ENCODE measurements at regions not wholly inside any gene's neighbourhood (a gene's known extent, or its start where the extent isn't known, plus 50 kb on each side); places are given as distances from the start of the nearest gene placed in this dataset.

DNA sequence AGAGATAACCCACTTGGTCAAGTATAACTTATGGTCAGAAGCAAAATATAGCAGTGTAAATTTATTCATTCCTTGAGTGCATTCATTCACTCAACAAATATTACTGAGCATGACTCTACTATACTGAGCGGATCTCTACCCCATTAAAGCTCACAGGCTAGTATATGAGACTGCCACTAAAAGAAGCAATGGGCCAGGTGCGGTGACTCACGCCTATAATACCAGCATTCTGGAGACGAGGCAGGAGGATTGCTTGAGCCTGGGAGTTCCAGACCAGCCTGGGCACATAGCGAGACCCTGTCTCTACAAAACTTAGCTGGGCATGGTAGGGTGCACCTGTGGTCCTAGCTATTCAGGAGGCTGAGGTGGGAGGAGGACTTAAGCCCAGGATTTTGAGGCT lies 197.6 kb upstream of the BLID start:
- TF ChIP-seq CEBPB (IDR thresholded peaks at IDR 0.05) = no peak

DNA sequence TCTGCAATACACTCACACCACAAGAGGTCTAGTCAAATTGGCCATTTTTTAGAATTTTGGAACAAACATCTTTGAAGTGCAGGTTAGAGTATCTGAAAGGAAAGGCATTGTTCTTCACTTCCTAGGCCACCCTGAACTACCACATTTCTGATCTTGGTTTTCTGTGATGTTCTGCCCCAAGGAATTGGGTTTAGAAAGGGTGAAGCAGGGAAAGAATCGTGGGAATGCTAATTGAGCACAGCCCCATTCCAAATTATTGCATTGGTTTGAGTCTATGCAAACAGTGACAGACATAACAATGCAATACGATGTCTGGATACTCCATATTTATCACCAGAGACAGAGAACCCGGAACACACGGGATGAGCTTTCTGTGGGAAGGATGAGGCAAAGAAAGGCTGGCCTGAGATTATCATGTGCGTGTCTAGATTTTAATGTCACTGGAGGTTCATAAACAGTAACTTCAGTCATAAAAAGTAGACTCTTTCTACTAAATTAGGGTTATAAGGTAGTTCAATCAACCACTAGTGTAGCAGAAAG lies 195.3 kb upstream of the BLID start:
- TF ChIP-seq ZBTB7A (IDR thresholded peaks at IDR 0.05; ENCODE audit: low read depth) (no peak), RAD21 (IDR thresholded peaks at IDR 0.05; ENCODE audit: low read depth) (no peak), YY1 (IDR thresholded peaks at IDR 0.05; ENCODE audit: low read depth) (no peak), EP300 (IDR thresholded peaks at IDR 0.05; ENCODE audit: borderline replicate concordance) (no peak), TEAD4 (IDR thresholded peaks at IDR 0.05) (no peak), NFIC (IDR thresholded peaks at IDR 0.05) (no peak), FOXM1 (IDR thresholded peaks at IDR 0.05; ENCODE audit: borderline replicate concordance, low read depth) (no peak), TCF12 (IDR thresholded peaks at IDR 0.05; ENCODE audit: low read depth) (no peak), CREB1 (IDR thresholded peaks at IDR 0.05; ENCODE audit: low read depth) (no peak), EGR1 (IDR thresholded peaks at IDR 0.05) (no peak), CEBPB (IDR thresholded peaks at IDR 0.05) (no peak), TAF1 (IDR thresholded peaks at IDR 0.05; ENCODE audit: low read depth) (no peak)
- TF ChIP-seq, protein P1, sequence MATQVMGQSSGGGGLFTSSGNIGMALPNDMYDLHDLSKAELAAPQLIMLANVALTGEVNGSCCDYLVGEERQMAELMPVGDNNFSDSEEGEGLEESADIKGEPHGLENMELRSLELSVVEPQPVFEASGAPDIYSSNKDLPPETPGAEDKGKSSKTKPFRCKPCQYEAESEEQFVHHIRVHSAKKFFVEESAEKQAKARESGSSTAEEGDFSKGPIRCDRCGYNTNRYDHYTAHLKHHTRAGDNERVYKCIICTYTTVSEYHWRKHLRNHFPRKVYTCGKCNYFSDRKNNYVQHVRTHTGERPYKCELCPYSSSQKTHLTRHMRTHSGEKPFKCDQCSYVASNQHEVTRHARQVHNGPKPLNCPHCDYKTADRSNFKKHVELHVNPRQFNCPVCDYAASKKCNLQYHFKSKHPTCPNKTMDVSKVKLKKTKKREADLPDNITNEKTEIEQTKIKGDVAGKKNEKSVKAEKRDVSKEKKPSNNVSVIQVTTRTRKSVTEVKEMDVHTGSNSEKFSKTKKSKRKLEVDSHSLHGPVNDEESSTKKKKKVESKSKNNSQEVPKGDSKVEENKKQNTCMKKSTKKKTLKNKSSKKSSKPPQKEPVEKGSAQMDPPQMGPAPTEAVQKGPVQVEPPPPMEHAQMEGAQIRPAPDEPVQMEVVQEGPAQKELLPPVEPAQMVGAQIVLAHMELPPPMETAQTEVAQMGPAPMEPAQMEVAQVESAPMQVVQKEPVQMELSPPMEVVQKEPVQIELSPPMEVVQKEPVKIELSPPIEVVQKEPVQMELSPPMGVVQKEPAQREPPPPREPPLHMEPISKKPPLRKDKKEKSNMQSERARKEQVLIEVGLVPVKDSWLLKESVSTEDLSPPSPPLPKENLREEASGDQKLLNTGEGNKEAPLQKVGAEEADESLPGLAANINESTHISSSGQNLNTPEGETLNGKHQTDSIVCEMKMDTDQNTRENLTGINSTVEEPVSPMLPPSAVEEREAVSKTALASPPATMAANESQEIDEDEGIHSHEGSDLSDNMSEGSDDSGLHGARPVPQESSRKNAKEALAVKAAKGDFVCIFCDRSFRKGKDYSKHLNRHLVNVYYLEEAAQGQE (IDR thresholded peaks at IDR 0.05; ENCODE audit: low read depth) = no peak
- TF ChIP-seq, protein P2, sequence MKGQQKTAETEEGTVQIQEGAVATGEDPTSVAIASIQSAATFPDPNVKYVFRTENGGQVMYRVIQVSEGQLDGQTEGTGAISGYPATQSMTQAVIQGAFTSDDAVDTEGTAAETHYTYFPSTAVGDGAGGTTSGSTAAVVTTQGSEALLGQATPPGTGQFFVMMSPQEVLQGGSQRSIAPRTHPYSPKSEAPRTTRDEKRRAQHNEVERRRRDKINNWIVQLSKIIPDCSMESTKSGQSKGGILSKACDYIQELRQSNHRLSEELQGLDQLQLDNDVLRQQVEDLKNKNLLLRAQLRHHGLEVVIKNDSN (IDR thresholded peaks at IDR 0.05) = no peak
- TF ChIP-seq, protein P3, sequence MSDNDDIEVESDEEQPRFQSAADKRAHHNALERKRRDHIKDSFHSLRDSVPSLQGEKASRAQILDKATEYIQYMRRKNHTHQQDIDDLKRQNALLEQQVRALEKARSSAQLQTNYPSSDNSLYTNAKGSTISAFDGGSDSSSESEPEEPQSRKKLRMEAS (IDR thresholded peaks at IDR 0.05) = no peak

DNA sequence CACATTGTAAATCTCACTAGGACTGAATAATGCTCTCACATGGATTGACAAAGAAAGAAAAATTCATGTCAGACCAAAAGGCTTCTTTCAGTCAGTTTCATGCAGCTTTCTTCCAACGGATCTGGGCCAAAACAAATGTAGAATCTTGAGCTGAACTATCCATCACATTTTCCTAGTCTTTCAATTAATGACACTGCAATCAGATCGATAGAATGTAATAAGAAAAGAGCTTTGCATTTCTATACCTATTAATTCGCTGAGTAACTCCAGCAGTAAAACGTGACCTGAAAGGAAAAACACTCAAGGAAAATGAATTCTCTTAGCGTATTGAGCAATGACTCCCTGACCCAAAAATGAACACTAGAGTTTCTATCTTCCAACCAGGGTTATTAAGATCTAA lies 194.8 kb upstream of the BLID start:
- TF ChIP-seq YY1 (IDR thresholded peaks at IDR 0.05; ENCODE audit: low read depth) (no peak), TAF1 (IDR thresholded peaks at IDR 0.05; ENCODE audit: low read depth) (no peak), EGR1 (IDR thresholded peaks at IDR 0.05) (no peak), EP300 (IDR thresholded peaks at IDR 0.05; ENCODE audit: borderline replicate concordance) (no peak), RAD21 (IDR thresholded peaks at IDR 0.05; ENCODE audit: low read depth) (no peak), ZBTB7A (IDR thresholded peaks at IDR 0.05; ENCODE audit: low read depth) (no peak)
- TF ChIP-seq, protein P3 (IDR thresholded peaks at IDR 0.05) = no peak
- TF ChIP-seq, protein P1 (IDR thresholded peaks at IDR 0.05; ENCODE audit: low read depth) = no peak

DNA sequence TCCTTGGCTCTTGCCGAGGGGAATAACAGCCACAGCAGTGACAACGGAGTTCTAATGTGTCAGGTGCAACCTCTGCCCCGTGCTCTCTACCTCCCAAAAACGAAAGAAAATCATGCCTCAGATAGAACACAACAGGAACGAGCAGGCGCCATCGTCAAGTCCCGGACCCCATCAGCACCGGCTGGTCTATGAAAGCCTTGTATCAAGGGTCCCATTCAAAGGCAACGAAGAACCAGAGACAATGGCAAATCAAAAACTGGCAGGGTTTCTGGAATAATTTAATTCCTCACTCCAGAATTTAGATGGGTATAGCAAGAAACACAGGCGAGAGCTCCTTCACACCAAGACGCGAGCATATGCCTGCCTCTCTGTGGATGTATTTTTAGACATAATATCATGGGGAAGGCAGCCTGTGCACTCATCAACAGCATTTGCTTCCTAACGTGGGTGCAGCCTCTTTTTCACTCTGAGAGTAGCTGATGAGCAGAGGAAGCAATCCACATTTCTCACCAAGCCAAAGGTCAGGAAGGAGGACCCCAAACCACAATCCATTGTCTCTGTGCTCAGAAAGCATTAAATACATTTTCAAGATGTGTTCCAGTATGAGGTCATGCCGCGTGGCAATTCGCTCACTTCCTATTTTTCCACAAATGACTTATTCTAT lies 193.4 kb upstream of the BLID start:
- no peak for TF ChIP-seq EP300 (IDR thresholded peaks at IDR 0.05; ENCODE audit: borderline replicate concordance)
- TF ChIP-seq RAD21 (IDR thresholded peaks at IDR 0.05; ENCODE audit: low read depth) = no peak
- TF ChIP-seq CREB1 (IDR thresholded peaks at IDR 0.05; ENCODE audit: low read depth) = no peak
- no peak for TF ChIP-seq TEAD4 (IDR thresholded peaks at IDR 0.05)
- TF ChIP-seq, protein P3 (IDR thresholded peaks at IDR 0.05) = no peak
- no peak for TF ChIP-seq TCF12 (IDR thresholded peaks at IDR 0.05; ENCODE audit: low read depth)
- TF ChIP-seq YY1 (IDR thresholded peaks at IDR 0.05; ENCODE audit: low read depth) = no peak

DNA sequence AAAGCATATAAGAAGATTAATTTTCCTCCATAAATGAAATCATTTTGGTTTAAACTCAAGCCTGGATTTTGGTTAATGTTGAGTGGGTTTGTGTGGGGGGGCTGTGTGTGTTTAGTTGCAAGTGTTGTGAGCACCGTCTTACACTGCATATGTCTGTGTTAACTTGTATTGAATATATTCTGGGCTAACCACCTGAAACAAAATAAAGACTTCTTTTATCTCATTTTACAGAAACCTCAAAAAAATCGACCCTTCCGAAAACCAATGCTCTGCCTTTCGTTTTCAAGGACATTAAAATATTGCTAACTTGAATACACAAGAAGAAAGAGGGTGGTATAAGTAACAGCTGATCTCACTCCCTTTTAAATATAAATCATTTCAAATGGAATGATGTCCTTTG lies 192.2 kb upstream of the BLID start:
- no peak for TF ChIP-seq NFIC (IDR thresholded peaks at IDR 0.05)
- no peak for TF ChIP-seq EGR1 (IDR thresholded peaks at IDR 0.05)

DNA sequence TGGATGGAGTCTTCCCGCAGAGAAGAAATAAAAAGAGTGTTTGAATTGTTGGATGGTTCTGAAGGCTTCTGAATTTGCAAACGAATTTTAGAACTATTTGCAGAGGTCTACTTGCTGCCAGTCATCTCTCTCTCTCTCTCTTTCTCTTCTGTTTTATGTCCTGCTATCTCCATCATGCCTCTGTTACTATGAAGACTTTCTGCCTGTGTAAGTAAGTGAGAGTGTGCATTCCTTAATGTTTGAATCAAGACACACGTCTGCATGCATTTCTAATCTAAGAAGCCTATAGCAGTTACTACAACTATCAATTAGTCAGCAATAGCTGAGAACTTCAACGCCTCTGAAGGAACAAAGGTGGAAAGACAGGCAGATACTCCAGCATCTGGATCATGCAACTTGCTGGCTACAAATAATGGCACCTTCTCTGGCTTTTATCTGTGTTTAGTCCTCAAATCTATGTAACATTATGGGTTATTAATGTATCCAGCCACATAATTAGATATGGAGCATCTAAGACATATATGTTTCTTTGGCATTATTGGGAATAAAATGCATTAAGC lies 191.5 kb upstream of the BLID start:
- TF ChIP-seq, protein P1 (IDR thresholded peaks at IDR 0.05; ENCODE audit: low read depth) = no peak
- no peak for TF ChIP-seq YY1 (IDR thresholded peaks at IDR 0.05; ENCODE audit: low read depth)
- TF ChIP-seq, protein P3 (IDR thresholded peaks at IDR 0.05) = no peak
- TF ChIP-seq FOXM1 (IDR thresholded peaks at IDR 0.05; ENCODE audit: borderline replicate concordance, low read depth) = no peak
- TF ChIP-seq ZBTB7A (IDR thresholded peaks at IDR 0.05; ENCODE audit: low read depth) = no peak
- TF ChIP-seq, protein P2 (IDR thresholded peaks at IDR 0.05) = no peak
- no peak for TF ChIP-seq EGR1 (IDR thresholded peaks at IDR 0.05)
- TF ChIP-seq NFIC (IDR thresholded peaks at IDR 0.05) = no peak
- TF ChIP-seq RAD21 (IDR thresholded peaks at IDR 0.05; ENCODE audit: low read depth) = no peak
- no peak for TF ChIP-seq TAF1 (IDR thresholded peaks at IDR 0.05; ENCODE audit: low read depth)
- no peak for TF ChIP-seq CREB1 (IDR thresholded peaks at IDR 0.05; ENCODE audit: low read depth)
- TF ChIP-seq TCF12 (IDR thresholded peaks at IDR 0.05; ENCODE audit: low read depth) = no peak
- TF ChIP-seq CEBPB (IDR thresholded peaks at IDR 0.05) = no peak
